GM21367 (cell line): ENCODE measurements at regions not wholly inside any gene's neighbourhood (a gene's known extent, or its start where the extent isn't known, plus 50 kb on each side); places are given as distances from the start of the nearest gene placed in this dataset.
"Not testable (repeated sequence)": the region's sequence is repeated elsewhere in the genome, so short reads cannot be mapped to it uniquely, and the experiment has no call there.

Source experiments
- ATAC-seq: cut with Tn5 transposase; IDR thresholded peaks from one replicate; pipeline ENCODE4 v1.9.1; 2021; ENCODE audit not compliant: unreplicated experiment

GRCh38 chr7:69116196-69116595 lies 482.1 kb upstream of the AUTS2 start:
- ATAC-seq: not testable (repeated sequence)

- ATAC-seq: no peak
Measured at GRCh38 chr7:69122953-69123352, 475.3 kb upstream of the AUTS2 start.

- no peak for ATAC-seq
Measured at GRCh38 chr7:69126896-69127479, 471.3 kb upstream of the AUTS2 start.

- no peak for ATAC-seq
Measured at GRCh38 chr7:69129524-69129923, 468.8 kb upstream of the AUTS2 start.

GRCh38 chr7:69129951-69130350 lies 468.3 kb upstream of the AUTS2 start:
- no peak for ATAC-seq

GRCh38 chr7:69130396-69130795 lies 467.9 kb upstream of the AUTS2 start:
- ATAC-seq: no peak

GRCh38 chr7:69134316-69134715 lies 464.0 kb upstream of the AUTS2 start:
- ATAC-seq: no peak

GRCh38 chr7:69147631-69148030 lies 450.6 kb upstream of the AUTS2 start:
- ATAC-seq: no peak

GRCh38 chr7:69149804-69150782 lies 448.2 kb upstream of the AUTS2 start:
- ATAC-seq: no peak

GRCh38 chr7:69162326-69162725 lies 435.9 kb upstream of the AUTS2 start:
- ATAC-seq: no peak

- no peak for ATAC-seq
Measured at GRCh38 chr7:69162931-69163670, 435.2 kb upstream of the AUTS2 start.

GRCh38 chr7:69166979-69167516 lies 431.2 kb upstream of the AUTS2 start:
- no peak for ATAC-seq

GRCh38 chr7:69169386-69169785 lies 428.9 kb upstream of the AUTS2 start:
- no peak for ATAC-seq

- ATAC-seq: no peak
Measured at GRCh38 chr7:69172357-69173077, 425.8 kb upstream of the AUTS2 start.

- no peak for ATAC-seq
Measured at GRCh38 chr7:69173341-69173740, 424.9 kb upstream of the AUTS2 start.

- no peak for ATAC-seq
Measured at GRCh38 chr7:69173846-69174245, 424.4 kb upstream of the AUTS2 start.

- ATAC-seq: no peak
Measured at GRCh38 chr7:69176841-69177240, 421.4 kb upstream of the AUTS2 start.

GRCh38 chr7:69177461-69177861 lies 420.8 kb upstream of the AUTS2 start:
- no peak for ATAC-seq

GRCh38 chr7:69177941-69178494 lies 420.3 kb upstream of the AUTS2 start:
- ATAC-seq: no peak

- ATAC-seq: no peak
Measured at GRCh38 chr7:69180662-69181061, 417.6 kb upstream of the AUTS2 start.
